ENCODE measurements at regions not wholly inside any gene's neighbourhood (a gene's known extent, or its start where the extent isn't known, plus 50 kb on each side); places are given as distances from the start of the nearest gene placed in this dataset.
"Not testable (repeated sequence)": the region's sequence is repeated elsewhere in the genome, so short reads cannot be mapped to it uniquely, and the experiment has no call there.

GRCh38 chr5:63894690-63895089 lies 67.6 kb downstream of the HTR1A start:
- no peak for DNase-seq

DNA sequence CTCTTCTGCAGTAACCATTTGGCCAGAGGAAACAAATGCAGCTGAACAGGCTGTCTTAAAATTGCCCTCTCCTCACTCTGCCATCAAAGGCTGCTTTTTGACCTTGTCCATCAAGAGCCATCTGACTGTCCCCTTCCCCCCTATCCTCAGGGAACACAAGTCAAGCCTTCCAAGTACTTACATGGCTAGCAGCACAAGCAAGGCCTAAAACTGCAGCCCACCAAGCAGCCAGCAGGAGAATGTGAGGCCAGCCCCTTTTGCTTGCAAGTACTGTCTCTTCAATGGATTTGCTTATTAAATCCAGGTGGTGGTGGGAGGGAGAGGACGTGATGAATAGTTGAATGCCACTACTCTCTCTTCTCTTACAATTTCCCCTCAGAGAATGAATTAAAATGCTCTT lies 83.5 kb downstream of the HTR1A start:
- no peak for DNase-seq

DNA sequence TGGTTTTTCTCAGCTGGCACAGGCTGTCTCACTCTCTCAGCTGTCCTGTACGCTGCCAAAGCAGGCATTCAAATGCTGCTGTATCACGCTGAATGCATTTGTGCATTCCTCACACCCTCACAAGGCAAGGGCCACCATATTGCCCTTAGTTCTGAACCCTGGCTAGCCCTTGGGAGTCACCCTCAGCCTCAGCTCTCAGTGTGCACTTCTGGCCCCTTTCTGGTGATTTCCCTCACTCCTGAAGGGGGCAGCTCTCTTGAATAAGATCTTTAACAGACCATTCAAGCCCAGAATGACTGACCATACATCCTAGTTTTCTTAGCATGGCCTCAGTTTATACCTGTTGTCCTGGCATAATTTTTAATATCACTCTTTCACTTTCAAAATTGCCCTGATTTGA lies 84.3 kb downstream of the HTR1A start:
- DNase-seq, result no peak

DNA sequence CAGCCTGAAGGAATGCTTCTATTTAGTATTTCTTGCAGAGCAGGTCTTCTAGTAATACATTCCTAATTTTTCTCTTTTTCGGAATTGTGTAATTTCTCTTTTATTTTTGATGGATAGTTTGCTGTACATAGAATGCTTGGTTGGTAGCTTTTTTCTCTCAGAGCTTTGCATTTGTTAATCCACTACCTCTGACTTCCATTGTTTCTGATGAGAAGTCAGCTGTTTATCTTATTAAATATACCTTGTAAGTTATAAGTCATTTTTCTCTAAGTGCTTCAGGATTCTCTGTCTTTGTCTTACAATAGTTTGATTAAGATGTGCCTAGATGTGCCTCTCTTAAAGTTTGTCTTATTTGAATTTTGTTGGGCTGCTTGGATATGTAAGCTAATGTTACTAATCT lies 101.9 kb downstream of the HTR1A start:
- no peak for DNase-seq

- no peak for DNase-seq
Observed at GRCh38 chr5:63854076-63854475, 108.2 kb downstream of the HTR1A start.

- DNase-seq, result no peak
Observed at GRCh38 chr5:63843190-63843589, 119.1 kb downstream of the HTR1A start.

- DNase-seq, result no peak
Observed at GRCh38 chr5:63837437-63837836, 124.8 kb downstream of the HTR1A start.

- DNase-seq, result no peak
Observed at GRCh38 chr5:63831381-63831780, 130.9 kb downstream of the HTR1A start.

DNA sequence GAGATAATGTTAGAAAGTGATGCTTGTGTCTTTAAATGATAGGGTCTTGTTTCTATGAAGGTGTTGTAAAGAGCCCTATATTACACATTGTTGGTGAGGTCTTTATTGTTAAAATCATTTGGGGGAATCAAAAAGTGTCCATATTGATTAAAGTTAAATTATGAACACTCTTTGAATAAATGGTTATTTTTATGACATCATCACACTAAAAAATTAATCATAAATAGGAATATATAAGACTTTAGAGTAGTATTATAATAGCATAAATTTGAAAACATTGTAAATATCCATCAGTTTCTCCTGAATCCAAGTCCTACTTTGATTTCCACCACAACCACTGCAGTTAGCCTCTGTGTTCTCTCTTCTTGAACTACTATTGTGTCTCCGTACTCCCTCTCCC lies 136.3 kb downstream of the HTR1A start:
- no peak for DNase-seq

- DNase-seq, result no peak
Observed at GRCh38 chr5:63823583-63823982, 138.7 kb downstream of the HTR1A start.

DNA sequence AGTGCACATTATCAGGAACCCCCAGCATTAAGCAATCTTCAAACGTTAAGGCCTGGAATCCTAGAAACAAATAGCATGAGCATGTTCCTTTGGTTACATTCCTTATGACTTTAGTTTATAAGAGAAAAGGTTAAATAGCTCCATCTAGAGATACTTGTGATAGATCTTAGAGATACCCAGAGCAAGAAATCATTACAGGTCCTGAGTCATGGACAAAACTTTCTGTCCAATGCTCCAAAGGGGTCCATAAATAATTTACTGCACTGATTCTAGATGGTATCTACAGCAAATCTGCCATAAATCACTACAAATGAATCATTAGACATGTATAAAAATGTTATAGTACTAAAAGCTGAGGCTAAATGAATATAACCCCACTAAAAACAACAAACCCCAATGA lies 139.6 kb downstream of the HTR1A start:
- no peak for DNase-seq

DNA sequence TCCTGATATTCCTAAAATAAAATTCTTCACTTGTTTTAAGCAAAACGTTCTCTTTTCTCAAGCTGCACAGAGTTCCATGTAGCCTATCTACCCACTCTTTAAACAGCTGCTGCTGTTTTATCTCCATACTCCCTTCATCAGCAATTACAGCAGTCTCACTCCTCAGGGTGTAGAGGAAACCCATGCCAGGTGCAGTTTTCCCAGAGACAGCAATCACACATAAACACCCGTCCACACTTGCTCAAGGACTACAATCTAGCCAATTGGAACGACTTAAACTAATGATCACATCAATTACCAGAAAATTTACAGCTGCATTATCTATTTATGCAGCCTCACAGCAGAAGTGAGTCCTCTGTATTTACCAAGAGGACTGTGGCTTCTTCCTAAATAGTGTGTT lies 141.7 kb downstream of the HTR1A start:
- DNase-seq, result no peak

DNA sequence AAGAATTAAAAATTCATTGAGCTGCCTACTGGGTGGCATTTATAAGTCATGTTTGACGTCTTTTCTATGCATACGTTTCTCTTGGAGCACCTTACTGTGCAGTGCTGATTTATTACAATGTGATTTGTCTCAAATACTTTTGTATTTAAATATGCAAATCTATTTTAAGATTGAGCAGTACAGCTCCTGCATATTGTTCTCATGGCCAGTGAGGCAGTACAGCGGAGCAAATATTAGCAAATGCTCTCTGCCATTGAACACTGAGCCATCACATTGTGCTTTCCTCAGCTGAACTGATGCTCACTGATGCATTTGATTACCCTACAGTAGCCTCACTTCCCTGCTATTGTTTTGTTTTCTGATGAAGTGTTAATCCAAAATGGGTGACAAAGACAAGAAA lies 149.6 kb downstream of the HTR1A start:
- no peak for DNase-seq

DNA sequence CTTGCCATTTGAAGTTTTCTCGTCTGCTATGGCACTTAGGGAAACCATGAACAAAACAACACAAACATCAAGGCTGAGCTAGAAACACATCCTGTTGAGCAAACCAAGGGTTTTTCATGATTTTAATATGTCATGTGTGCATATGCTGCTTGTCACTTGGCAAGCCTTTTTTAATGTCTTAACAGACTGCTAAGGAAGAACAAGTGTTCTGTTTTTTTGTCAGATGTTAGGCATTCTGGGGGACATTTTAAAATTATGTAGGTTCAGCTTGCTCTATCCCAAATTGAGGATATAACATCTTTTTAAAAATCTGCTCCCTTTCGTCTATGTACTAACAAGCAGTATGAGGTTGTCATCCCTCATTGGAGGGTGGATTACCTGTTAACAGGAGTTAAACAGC lies 150.3 kb downstream of the HTR1A start:
- no peak for DNase-seq

DNA sequence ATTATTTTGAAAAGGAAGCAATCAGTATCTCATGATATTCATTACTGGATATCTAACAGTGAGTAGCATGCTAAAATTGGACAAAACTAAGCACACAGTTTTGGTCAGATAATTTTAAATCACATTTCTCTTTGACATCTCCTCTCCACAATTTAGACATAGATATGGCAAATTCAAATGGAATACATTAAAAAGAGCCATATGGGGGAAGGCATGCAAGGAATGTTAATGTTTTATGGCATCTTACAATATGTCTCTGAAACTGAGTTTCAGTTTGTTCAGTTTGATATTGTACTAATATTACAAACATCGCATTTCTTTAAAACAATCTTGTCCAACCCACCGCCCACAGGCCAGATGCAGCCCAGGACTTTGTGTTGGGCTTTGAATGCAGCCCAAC lies 151.0 kb downstream of the HTR1A start:
- DNase-seq, result no peak

GRCh38 chr5:63805151-63805550 lies 157.1 kb downstream of the HTR1A start:
- no peak for DNase-seq

DNA sequence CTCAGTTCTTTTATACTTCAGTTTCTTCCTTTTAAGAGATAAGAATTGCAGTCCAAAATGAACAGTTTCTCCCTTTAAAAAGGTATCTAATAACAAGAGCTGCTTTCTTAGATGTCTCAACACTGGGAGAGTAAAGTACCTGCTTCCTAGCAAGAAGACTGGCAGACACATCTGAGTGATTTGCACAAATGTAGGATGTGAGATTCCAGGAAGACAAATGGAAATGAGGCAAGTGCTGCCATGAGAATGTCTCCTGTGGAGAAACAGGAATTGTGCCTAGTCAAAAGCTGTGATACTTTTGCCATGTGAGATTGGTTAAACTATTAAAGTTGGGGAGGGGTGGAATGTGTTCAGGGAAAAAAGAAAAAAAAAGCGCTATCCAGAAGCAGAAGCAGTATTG lies 159.1 kb downstream of the HTR1A start:
- DNase-seq, result no peak

GRCh38 chr5:63794979-63795378 lies 167.3 kb downstream of the HTR1A start:
- DNase-seq, result no peak

GRCh38 chr5:63794296-63794695 lies 167.9 kb downstream of the HTR1A start:
- no peak for DNase-seq

- DNase-seq, result no peak
Observed at GRCh38 chr5:63774939-63775338, 187.3 kb downstream of the HTR1A start.

GRCh38 chr5:63768221-63768620 lies 194.0 kb downstream of the HTR1A start:
- no peak for DNase-seq

- no peak for DNase-seq
Observed at GRCh38 chr5:63760965-63761364, 201.3 kb downstream of the HTR1A start.

DNA sequence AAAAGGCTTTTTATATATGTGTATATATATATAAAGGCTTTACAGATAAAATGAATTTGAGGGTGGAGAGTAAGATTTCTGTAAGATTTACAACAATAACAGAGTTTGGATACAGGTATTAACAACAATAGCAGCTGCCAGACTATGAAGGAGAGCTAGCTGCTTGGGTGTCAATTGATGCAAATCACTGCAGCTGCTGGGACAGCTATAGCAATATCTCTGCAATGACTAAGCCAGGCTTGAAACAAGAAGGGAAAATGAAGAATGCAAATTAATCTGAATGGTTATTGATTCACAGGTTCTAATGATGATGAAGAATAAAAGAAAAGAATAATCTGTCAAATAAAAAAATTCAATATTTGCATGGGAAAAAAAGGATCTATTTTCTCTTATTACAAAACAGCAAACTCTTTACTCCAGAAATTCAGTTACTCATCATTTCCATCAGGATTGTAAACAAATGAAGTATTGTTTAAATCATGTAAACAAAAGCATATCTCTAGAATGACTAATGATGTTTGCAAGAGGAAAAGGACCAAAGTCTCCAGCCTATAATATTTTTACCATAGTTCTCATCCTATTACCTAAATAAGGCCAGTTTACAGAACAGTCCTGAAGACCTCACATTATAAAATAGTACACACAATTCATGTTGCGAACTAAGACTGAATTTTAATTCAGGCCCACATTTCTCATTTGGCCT lies 219.0 kb downstream of the HTR1A start:
- DNase-seq, result no peak

DNA sequence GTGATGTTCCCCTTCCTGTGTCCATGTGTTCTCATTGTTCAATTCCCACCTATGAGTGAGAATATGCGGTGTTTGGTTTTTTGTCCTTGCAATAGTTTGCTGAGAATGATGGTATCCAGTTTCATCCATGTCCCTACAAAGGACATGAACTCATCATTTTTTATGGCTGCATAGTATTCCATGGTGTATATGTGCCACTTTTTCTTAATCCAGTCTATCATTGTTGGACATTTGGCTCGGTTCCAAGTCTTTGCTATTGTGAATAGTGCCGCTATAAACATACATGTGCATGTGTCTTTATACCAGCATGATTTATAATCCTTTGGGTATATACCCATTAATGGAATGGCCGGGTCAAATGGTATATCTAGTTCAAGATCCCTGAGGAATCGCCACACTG lies 229.4 kb downstream of the HTR1A start:
- not testable (repeated sequence) for DNase-seq

- no peak for DNase-seq
Observed at GRCh38 chr5:63727583-63727982, 234.7 kb downstream of the HTR1A start.
